ENCODE measurements at regions not wholly inside any gene's neighbourhood (a gene's known extent, or its start where the extent isn't known, plus 50 kb on each side); places are given as distances from the start of the nearest gene placed in this dataset.

DNA sequence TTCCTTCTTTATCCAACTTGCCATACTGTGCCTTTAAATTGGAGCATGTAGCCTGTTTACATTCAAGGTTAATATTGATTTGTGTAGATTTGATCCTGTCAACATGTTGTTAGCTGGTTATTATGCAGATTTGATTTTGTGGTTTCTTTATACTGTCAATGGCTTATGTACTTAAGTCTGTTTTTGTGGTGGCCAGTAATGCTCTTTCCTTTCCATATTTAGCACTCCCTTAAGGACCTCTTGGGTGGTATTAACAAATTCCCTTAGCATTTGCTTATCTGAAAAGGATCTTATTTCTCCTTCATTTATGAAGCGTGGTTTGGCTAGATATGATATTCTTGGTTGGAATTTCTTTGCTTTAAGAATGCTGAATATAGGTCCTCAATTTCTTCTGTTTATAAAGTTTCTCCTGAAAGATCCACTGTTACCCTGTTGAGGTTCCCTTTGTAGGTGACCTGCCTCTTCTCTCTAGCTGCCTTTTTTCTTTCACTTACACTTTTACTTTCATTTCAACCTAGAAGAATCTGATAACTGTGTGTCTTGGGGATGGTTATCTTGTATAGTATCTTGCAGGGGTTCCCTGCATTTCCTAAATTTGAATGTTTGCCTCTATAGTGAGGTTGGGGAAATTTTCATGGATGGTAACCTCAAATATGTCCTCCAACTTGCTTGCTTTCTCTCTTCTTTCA, 86.9 kb upstream of the NEGR1 start:
- no peak for TF ChIP-seq CTCF (IDR thresholded peaks at IDR 0.05; ENCODE audit: low read length)
- TF ChIP-seq EZH2phosphoT487 (IDR thresholded peaks at IDR 0.05; ENCODE audit: low read length) = no peak
- no peak for TF ChIP-seq EZH2 (optimal IDR thresholded peaks at IDR 0.05; ENCODE audit: low read depth, low read length)
